K562 (cell line): ENCODE measurements at regions not wholly inside any gene's neighbourhood (a gene's known extent, or its start where the extent isn't known, plus 50 kb on each side); places are given as distances from the start of the nearest gene placed in this dataset.

Source experiments
- ATAC-seq: fragments of 200-7000 bp; cut with Tn5 transposase; 3 replicates; pipeline ENCODE4 v1.9.1; 2020; ENCODE audit warnings: moderate library complexity
- BruUV-seq: library from RNA; stranded (reverse); fragments of 400-500 nt; replicated peaks from 2 replicates; lab custom pipeline; 2021; lab: Mats Ljungman, UMichigan
- CTCF ChIA-PET: fragments of 300-600 bp; formaldehyde crosslinking; extraction: SDS; loops from one replicate; lab custom pipeline; 2021; ENCODE audit warnings: low intra/inter-chr PET ratio; lab: Yijun Ruan, JAX
- POLR2A ChIA-PET: fragments of 300-600, 350-650 bp; sonication (Branson Sonifier 250); formaldehyde crosslinking; extraction: SDS; loops from one replicate; lab custom pipeline; 2021; ENCODE audit warnings: antibody characterized with exemption, inconsistent platforms; lab: Yijun Ruan, JAX
- DNase-seq, 4 experiments: peaks; one replicate each; pipeline versions ENCODE4 v3.0.0 to v3.0.0-alpha.2; 2011 to 2018; ENCODE audit warnings: low spot score in 3 of 4, mixed read lengths in 3 of 4; ENCODE audit errors: extremely low read depth in 1 of 4
- FAIRE-seq: peaks from 2 replicates; lab custom pipeline; 2011; peaks lifted over from hg19 to GRCh38; lab: Jason Lieb, UNC
- H2AFZ ChIP-seq: 2 replicates; pipeline ENCODE4 v1.6.0; 2011; ENCODE audit warnings: low read depth, low read length, control low read depth, inconsistent platforms
- H3K27ac ChIP-seq: fragments of 200-600 bp; 3 replicates; pipeline ENCODE4 v1.8.0; 2011; ENCODE audit warnings: low read depth, mild to moderate bottlenecking, control low read depth, inconsistent platforms, low read length, moderate library complexity, mixed read lengths; ENCODE audit errors: extremely low read depth
- H3K27me3 ChIP-seq, 2 experiments: fragments of 300-600 bp in 1 of 2; 2 replicates in 1 of 2; 3 replicates in 1 of 2; pipeline versions ENCODE4 v1.6.0 to v1.8.0; 2011; ENCODE audit warnings: inconsistent platforms in 2 of 2, low read length in 2 of 2, mild to moderate bottlenecking in 1 of 2, mixed read lengths in 1 of 2, moderate library complexity in 1 of 2; ENCODE audit not compliant: control insufficient read depth in 2 of 2, insufficient read depth in 2 of 2
- H3K36me3 ChIP-seq: fragments of 300-600 bp; 3 replicates; pipeline ENCODE4 v1.8.0; 2011; ENCODE audit warnings: mild to moderate bottlenecking, low read length, inconsistent platforms; ENCODE audit not compliant: control insufficient read depth, insufficient read depth
- H3K4me1 ChIP-seq, 2 experiments: fragments of 200-600 bp in 1 of 2; replicated peaks in 1 of 2; 2 replicates in 1 of 2; 3 replicates in 1 of 2; pipeline versions ENCODE4 v1.5.1 to v1.8.0; 2011; ENCODE audit warnings: inconsistent platforms in 2 of 2, low read length in 2 of 2, mild to moderate bottlenecking in 1 of 2, mixed read lengths in 1 of 2, moderate library complexity in 1 of 2; ENCODE audit not compliant: control insufficient read depth in 2 of 2, insufficient read depth in 2 of 2
- H3K4me2 ChIP-seq: 2 replicates; pipeline ENCODE4 v1.6.1; 2011; ENCODE audit warnings: low read length, control low read depth, inconsistent platforms, mixed read lengths; ENCODE audit not compliant: insufficient read depth
- H3K4me3 ChIP-seq: fragments of 200-600 bp; sonication (generic), shearing (Covaris generic); 2 replicates; pipeline ENCODE4 v1.5.1; 2016; ENCODE audit warnings: control low read depth, inconsistent platforms
- H3K79me2 ChIP-seq: fragments of 200-600 bp; 3 replicates; pipeline ENCODE4 v1.8.0; 2011; ENCODE audit warnings: low read length, inconsistent platforms; ENCODE audit not compliant: control insufficient read depth, insufficient read depth
- H3K9ac ChIP-seq, 2 experiments: 2 replicates each; pipeline versions ENCODE4 v1.6.0 to v1.6.1; 2011; ENCODE audit warnings: low read depth in 2 of 2, low read length in 2 of 2, control low read depth in 1 of 2, inconsistent platforms in 1 of 2, mild to moderate bottlenecking in 1 of 2, mixed read lengths in 1 of 2; ENCODE audit not compliant: insufficient read depth in 1 of 2
- H3K9me1 ChIP-seq: one replicate; pipeline ENCODE4 v1.6.0; 2011; ENCODE audit warnings: inconsistent platforms, mild to moderate bottlenecking, low read length, moderate library complexity; ENCODE audit not compliant: control insufficient read depth, insufficient read depth
- H3K9me3 ChIP-seq: replicated peaks from 2 replicates; pipeline ENCODE4 v1.5.1; 2011; ENCODE audit warnings: low read depth, low read length, inconsistent platforms; ENCODE audit not compliant: control insufficient read depth, insufficient read depth
- H4K20me1 ChIP-seq: replicated peaks from 2 replicates; pipeline ENCODE4 v1.6.1; 2011; ENCODE audit warnings: low read length, inconsistent platforms, mixed read lengths; ENCODE audit not compliant: control insufficient read depth, insufficient read depth
- ADNP ChIP-seq: fragments of 200-800 bp; sonication (Bioruptor generic); IDR thresholded peaks from 2 replicates; pipeline ENCODE4 v1.6.1; 2016; ENCODE audit warnings: missing genetic modification characterization, missing compliant biosample characterization
- MCM2 ChIP-seq: fragments of 450-650 bp; IDR thresholded peaks from 2 replicates; pipeline ENCODE4 v1.6.1; 2017; ENCODE audit warnings: low read depth, mild to moderate bottlenecking
- WGBS: fragments of 100-300 bp; shearing (Covaris generic); methylation state at CpG from one replicate; pipeline ENCODE4 v1.1.6; 2016; ENCODE audit warnings: low coverage, mixed read lengths; ENCODE audit not compliant: insufficient coverage; ENCODE audit errors: missing lambda C conversion rate; 5-methylcytosine and 5-hydroxymethylcytosine counted together
- in situ Hi-C: fragments of 300-500 bp; cut with MboI; formaldehyde crosslinking; loops from 4 replicates; pipeline ENCODE4 v1.15.0; 2018; ENCODE audit warnings: inconsistent platforms, mixed read lengths
- intact Hi-C: fragments of 100-400 bp; cut with micrococcal nuclease; formaldehyde crosslinking; loops from 2 replicates; pipeline ENCODE4 v1.14.2; 2022
- TF ChIP-seq, protein P1 (sequence below), 2 experiments: fragments of 150-350 bp in 1 of 2; IDR thresholded peaks; 2 replicates each; pipeline ENCODE4 v1.6.1; 2012 to 2016; ENCODE audit warnings: low read depth in 2 of 2, low read length in 2 of 2, mild to moderate bottlenecking in 1 of 2, moderate library complexity in 1 of 2

DNA sequence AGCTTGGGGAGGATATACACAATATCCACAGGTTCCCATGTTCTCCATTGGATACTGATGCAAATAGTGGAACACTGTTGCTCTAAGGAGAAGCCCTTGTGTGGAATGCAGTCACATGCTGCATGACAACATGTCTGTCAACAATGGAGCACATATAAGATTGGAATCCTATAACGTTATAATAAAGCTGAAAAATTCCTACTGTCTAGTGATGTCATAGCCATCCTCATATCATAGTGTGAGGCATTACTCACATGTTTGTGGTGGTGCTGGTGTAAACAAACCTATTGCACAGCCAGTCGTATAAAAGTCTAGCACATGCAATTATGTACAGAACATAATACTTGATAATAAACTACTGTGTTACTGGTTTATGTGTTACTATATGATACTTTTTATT, 394.7 kb downstream of the FBXO15 start:
- H3K27me3 ChIP-seq = no peaks in the 10 kb centered on the region
- DNase-seq = no peak
- no peak overlapping the region for H2AFZ ChIP-seq
- no peak overlapping the region for H3K27ac ChIP-seq
- H3K4me1 ChIP-seq = no peaks in the 10 kb centered on the region
- TF ChIP-seq, protein P1, sequence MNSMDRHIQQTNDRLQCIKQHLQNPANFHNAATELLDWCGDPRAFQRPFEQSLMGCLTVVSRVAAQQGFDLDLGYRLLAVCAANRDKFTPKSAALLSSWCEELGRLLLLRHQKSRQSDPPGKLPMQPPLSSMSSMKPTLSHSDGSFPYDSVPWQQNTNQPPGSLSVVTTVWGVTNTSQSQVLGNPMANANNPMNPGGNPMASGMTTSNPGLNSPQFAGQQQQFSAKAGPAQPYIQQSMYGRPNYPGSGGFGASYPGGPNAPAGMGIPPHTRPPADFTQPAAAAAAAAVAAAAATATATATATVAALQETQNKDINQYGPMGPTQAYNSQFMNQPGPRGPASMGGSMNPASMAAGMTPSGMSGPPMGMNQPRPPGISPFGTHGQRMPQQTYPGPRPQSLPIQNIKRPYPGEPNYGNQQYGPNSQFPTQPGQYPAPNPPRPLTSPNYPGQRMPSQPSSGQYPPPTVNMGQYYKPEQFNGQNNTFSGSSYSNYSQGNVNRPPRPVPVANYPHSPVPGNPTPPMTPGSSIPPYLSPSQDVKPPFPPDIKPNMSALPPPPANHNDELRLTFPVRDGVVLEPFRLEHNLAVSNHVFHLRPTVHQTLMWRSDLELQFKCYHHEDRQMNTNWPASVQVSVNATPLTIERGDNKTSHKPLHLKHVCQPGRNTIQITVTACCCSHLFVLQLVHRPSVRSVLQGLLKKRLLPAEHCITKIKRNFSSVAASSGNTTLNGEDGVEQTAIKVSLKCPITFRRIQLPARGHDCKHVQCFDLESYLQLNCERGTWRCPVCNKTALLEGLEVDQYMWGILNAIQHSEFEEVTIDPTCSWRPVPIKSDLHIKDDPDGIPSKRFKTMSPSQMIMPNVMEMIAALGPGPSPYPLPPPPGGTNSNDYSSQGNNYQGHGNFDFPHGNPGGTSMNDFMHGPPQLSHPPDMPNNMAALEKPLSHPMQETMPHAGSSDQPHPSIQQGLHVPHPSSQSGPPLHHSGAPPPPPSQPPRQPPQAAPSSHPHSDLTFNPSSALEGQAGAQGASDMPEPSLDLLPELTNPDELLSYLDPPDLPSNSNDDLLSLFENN (IDR thresholded peaks at IDR 0.05; ENCODE audit: low read depth in 2 of 2, low read length in 2 of 2) = no peak
- TF ChIP-seq MCM2 (no peak), ADNP (tag) (no peak)
- TF ChIP-seq, all 486 proteins: peak for 0
- CTCF ChIA-PET = no interaction called here
- in situ Hi-C loops = no loop called here
- intact Hi-C loops = no loop called here
- no peak for FAIRE-seq
- POLR2A ChIA-PET = no interaction called here
- no TSS peak for BruUV-seq
- ATAC-seq = no peak
- Histone ChIP-seq H3K9me3 (no peaks in the 10 kb centered on the region), H3K4me2 (no peak overlapping the region), H4K20me1 (no peaks in the 10 kb centered on the region), H3K9me1 (no peaks in the 10 kb centered on the region), H3K36me3 (no peaks in the 10 kb centered on the region), H3K9ac (no peak overlapping the region), H3K79me2 (no peaks in the 10 kb centered on the region), H3K4me3 (no peak overlapping the region)
- WGBS = 3% methylated on average over 2 of the region's 2 CpGs
